AG09319 (cell line): ENCODE measurements at regions not wholly inside any gene's neighbourhood (a gene's known extent, or its start where the extent isn't known, plus 50 kb on each side); places are given as distances from the start of the nearest gene placed in this dataset.

Source experiments
- DNase-seq: peaks from one replicate; pipeline ENCODE4 v3.0.0-alpha.2; 2010; ENCODE audit warnings: low read depth; ENCODE audit errors: extremely low read depth
- CTCF ChIP-seq: IDR thresholded peaks from 2 replicates; pipeline ENCODE4 v1.5.1; 2011; ENCODE audit warnings: low read depth, mild to moderate bottlenecking, inconsistent platforms, low read length, moderate library complexity

GRCh38 chr6:104019075-104019753 lies 840.5 kb downstream of the HACE1 start:
- no peak for TF ChIP-seq CTCF
- DNase-seq, result no peak

DNA sequence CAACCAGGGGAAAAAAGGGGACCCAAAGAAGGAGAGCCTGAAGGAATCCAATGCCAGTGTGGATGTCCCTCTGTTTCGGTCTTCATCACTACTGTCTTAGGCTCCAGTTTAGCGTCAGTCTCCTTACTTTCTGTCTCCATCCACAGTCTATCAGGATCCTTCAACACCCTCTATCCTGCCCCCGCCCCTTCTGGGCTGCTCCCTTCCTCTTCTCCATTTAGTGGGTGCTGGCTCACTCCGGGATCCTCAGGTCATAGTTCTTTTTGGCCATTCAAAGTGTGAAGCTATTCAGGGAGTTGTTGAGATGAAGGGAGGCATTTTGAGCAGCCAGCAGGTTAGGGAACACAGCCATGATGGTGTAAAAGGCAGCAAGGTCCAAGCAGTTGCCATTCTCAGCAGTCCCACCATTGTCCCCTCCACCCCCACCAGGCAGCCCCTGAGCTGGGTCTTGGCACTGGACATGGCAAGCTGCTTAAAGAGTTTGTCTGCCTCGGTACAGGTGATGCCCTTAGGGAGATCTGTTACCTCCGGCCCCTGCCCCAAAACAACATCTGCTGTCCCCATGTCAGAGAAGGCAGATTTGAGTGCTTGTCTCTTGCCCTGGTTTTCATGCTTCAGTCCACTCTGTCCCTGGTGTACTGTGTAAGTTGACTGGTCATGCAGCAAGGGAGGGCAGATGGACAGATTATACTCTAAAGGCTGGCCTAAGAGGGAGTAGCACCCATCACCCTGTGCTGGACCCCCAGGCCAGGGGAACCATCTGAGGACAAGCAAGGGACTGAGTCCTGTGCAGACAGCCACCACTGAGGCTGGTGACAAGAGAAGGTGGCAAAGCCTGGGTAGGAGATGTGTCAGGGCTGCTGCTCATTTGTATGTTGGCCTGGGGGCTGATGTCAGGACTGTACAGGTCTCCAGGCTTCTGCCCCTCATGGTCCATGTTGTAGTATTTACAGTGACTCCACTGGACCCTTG lies 842.0 kb downstream of the HACE1 start:
- DNase-seq, result no peak
- TF ChIP-seq CTCF, result no peak

GRCh38 chr6:104014163-104014959 lies 845.4 kb downstream of the HACE1 start:
- no peak for DNase-seq
- TF ChIP-seq CTCF, result no peak

DNA sequence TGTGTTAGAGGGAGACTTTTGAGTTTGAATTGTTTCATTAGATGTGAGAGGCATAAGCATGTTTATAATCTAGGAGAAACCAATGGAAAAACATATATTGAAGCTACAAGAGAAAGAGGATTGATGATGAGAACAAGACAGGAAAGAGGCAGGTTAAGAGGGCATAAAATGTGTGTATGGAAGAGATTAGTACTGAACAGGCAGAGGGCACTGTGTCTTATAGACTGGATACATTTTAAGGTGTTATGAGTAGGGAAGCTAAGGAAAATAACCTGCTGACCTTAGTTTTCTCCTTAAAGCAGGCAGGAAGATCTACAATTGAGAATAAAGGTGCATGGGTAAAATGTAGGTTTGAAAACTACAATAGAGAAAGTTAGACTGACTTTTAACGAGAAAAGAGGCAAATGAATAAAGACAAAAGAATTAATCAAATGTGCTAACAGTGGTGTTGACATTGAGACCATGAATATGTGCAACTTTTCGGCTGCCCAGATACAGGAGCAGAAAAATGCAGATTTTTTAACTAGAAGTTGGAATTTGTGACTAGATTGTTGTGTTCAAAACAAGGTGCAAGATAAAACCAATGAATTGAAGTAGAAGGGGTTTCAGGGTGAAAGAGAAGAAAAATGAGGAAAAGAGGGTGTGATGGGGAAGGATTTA lies 846.3 kb downstream of the HACE1 start:
- TF ChIP-seq CTCF, result no peak
- no peak for DNase-seq

DNA sequence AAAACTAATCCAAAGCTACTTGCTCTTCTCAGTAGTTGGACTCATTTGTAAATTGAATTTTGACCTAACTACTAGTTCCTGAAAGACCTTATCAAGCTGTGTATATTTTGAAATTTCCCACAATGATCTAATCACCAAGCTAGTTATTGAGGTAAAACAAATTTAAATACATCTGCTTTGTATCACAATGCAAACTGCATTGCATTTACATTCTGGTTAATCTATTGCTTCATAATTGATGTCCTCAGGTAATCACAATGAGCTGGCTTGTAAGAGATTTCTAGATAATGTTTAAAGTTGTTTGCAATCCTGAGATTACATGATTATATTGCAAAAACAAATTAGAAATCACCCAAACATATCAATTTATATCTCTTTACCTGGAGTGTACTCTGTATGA lies 848.8 kb downstream of the HACE1 start:
- DNase-seq, result no peak
- TF ChIP-seq CTCF, result no peak

GRCh38 chr6:104003803-104004516 lies 855.8 kb downstream of the HACE1 start:
- no peak for TF ChIP-seq CTCF
- no peak for DNase-seq
